MCF 10A (cell line): ENCODE measurements at regions not wholly inside any gene's neighbourhood (a gene's known extent, or its start where the extent isn't known, plus 50 kb on each side); places are given as distances from the start of the nearest gene placed in this dataset.

ENCODE experiments used
- BruUV-seq: library from RNA; stranded (reverse); fragments of 400-500 nt; replicated peaks from 2 replicates; lab custom pipeline; 2021; lab: Mats Ljungman, UMichigan
- CTCF ChIA-PET: fragments of 300-600 bp; sonication (Branson Sonifier 250); formaldehyde crosslinking; extraction: SDS; loops from one replicate; lab custom pipeline; 2021; ENCODE audit warnings: antibody characterized with exemption, inconsistent platforms; lab: Yijun Ruan, JAX
- POLR2A ChIA-PET: fragments of 300-600, 350-650 bp; sonication (Branson Sonifier 250); formaldehyde crosslinking; extraction: SDS; loops from one replicate; lab custom pipeline; 2020; ENCODE audit warnings: antibody characterized with exemption, inconsistent platforms; lab: Yijun Ruan, JAX
- DNase-seq: peaks from one replicate; pipeline ENCODE4 v3.0.0-alpha.2; 2018; ENCODE audit not compliant: unreplicated experiment
- H3K27ac Mint-ChIP-seq: one replicate; pipeline ENCODE4 v1.8.0; 2022; ENCODE audit warnings: mild to moderate bottlenecking, low read depth, mixed read lengths; ENCODE audit not compliant: unreplicated experiment
- H3K27me3 Mint-ChIP-seq: one replicate; pipeline ENCODE4 v1.8.0; 2022; ENCODE audit warnings: mixed read lengths; ENCODE audit not compliant: insufficient read depth, unreplicated experiment
- H3K36me3 Mint-ChIP-seq: one replicate; pipeline ENCODE4 v1.8.0; 2022; ENCODE audit warnings: mild to moderate bottlenecking, moderate library complexity, mixed read lengths; ENCODE audit not compliant: insufficient read depth, unreplicated experiment
- H3K4me1 Mint-ChIP-seq: one replicate; pipeline ENCODE4 v1.8.0; 2022; ENCODE audit warnings: mixed read lengths; ENCODE audit not compliant: insufficient read depth, unreplicated experiment
- H3K4me3 Mint-ChIP-seq: one replicate; pipeline ENCODE4 v1.8.0; 2022; ENCODE audit warnings: mild to moderate bottlenecking, moderate library complexity, mixed read lengths; ENCODE audit not compliant: unreplicated experiment
- H3K9me3 Mint-ChIP-seq: one replicate; pipeline ENCODE4 v1.8.0; 2022; ENCODE audit warnings: mixed read lengths; ENCODE audit not compliant: unreplicated experiment
- intact Hi-C: fragments of 100-400 bp; cut with micrococcal nuclease; formaldehyde crosslinking; loops from 2 replicates; pipeline ENCODE4 v1.14.1; 2022
- TF ChIP-seq, protein P1 (sequence below): fragments of 200-600 bp; IDR thresholded peaks from one replicate; pipeline ENCODE4 v1.8.0; 2022; ENCODE audit warnings: antibody characterized with exemption, mild to moderate bottlenecking; ENCODE audit not compliant: unreplicated experiment

DNA sequence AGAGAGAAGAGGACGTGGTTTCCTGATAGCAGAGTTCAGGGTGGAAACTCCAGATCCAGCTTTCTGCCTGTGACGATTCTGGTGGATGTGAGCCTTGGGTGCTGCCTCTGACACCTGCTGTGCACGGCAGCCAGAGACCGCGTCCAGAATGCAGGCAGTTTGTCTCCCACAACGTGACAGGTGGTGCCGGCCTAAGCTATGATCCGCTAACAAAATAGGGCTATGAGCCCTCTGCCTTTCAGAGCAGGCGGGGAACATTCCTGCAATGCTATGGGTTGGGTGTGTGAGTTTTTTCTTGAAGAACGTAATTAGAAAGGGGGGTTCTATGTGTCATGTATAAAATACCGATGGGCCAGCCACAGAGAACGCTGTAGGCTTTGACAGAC is 297.3 kb upstream of the PRKCQ start:
- ChIA-PET CTCF (interaction anchor here (0.7 kb wide), 1 partner anchor 156 kb away, joined by 3 read pairs; no protein-coding TSS in a partner anchor), POLR2A (interaction anchor here (0.6 to 0.9 kb wide), 2 partner anchors 8 to 932 kb away, joined by 3 read pairs; no protein-coding TSS in a partner anchor)
- H3K27me3 Mint-ChIP-seq, result no peaks in the 10 kb centered on the region
- TF ChIP-seq, protein P1, sequence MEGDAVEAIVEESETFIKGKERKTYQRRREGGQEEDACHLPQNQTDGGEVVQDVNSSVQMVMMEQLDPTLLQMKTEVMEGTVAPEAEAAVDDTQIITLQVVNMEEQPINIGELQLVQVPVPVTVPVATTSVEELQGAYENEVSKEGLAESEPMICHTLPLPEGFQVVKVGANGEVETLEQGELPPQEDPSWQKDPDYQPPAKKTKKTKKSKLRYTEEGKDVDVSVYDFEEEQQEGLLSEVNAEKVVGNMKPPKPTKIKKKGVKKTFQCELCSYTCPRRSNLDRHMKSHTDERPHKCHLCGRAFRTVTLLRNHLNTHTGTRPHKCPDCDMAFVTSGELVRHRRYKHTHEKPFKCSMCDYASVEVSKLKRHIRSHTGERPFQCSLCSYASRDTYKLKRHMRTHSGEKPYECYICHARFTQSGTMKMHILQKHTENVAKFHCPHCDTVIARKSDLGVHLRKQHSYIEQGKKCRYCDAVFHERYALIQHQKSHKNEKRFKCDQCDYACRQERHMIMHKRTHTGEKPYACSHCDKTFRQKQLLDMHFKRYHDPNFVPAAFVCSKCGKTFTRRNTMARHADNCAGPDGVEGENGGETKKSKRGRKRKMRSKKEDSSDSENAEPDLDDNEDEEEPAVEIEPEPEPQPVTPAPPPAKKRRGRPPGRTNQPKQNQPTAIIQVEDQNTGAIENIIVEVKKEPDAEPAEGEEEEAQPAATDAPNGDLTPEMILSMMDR, result no peak
- peaks cover 5% of the 10 kb centered on the region for H3K36me3 Mint-ChIP-seq
- no TSS peak for BruUV-seq
- no peak overlapping the region for H3K4me3 Mint-ChIP-seq
- intact Hi-C loops, result no loop called here
- H3K4me1 Mint-ChIP-seq, result no peaks in the 10 kb centered on the region
- no peak overlapping the region for H3K27ac Mint-ChIP-seq
- H3K9me3 Mint-ChIP-seq, result no peaks in the 10 kb centered on the region
- no peak for DNase-seq

DNA sequence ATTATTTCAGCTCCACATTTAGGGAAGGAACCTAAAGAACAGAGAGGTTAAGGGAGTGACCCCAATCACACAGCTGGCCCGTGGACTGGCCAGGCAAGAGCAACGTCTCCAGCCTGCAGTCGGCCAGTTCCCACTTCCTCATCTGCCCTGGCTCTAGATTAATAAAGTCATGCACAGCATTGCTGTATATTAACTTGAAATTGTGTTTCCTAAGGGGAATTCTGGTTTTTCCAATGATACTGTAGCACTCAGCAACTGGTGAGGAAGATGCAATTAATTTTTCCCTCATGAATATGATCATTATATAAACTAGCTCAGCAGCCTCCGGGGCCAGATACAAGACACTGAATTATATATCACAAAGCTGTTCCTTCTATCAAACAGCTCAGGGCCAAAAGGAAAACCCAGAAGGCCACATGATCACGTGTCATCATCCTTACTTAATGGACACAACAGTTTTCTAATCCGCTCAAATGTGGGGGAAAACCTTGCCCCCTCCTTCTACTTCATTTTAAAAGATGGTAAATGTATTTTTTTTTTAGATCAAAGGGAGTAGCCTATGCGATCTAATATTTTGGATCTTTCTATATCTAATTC is 295.3 kb upstream of the PRKCQ start:
- H3K9me3 Mint-ChIP-seq, result no peaks in the 10 kb centered on the region

DNA sequence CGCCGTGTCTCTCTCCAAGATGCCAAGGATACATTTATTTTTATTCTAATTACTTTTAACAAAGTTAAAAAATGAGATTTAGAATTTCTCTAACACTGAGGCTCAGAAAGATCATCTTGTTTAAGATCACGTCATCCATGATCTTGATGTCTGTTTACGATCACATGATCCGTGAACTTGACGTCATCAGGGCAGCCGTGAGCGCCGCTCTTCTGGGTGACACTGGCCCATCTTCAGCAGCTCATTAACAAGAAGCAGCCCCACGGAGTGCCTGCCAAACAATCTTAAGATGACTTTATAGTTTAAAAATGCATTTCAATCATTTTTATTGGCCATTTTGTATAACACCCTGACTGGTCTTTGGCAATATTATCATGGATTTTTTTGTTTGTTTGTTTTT is 291.1 kb upstream of the PRKCQ start:
- no peak overlapping the region for H3K4me3 Mint-ChIP-seq
- H3K4me1 Mint-ChIP-seq, result no peaks in the 10 kb centered on the region
- no peak for DNase-seq
- TF ChIP-seq, protein P1, result no peak
- H3K9me3 Mint-ChIP-seq, result no peaks in the 10 kb centered on the region
- no TSS peak for BruUV-seq
- no peaks in the 10 kb centered on the region for H3K36me3 Mint-ChIP-seq
- ChIA-PET POLR2A (interaction anchor here (0.6 to 1.1 kb wide), 2 partner anchors 20 to 25 kb away, joined by 3 read pairs; no protein-coding TSS in a partner anchor), CTCF (no interaction called here)
- no peaks in the 10 kb centered on the region for H3K27me3 Mint-ChIP-seq
- no peak overlapping the region for H3K27ac Mint-ChIP-seq
- intact Hi-C loops, result no loop called here

More for the DNA sequence above, 295.3 kb upstream of the PRKCQ start:
- H3K36me3 Mint-ChIP-seq, result peaks cover 5% of the 10 kb centered on the region
- H3K27me3 Mint-ChIP-seq, result no peaks in the 10 kb centered on the region
- DNase-seq, result no peak
- intact Hi-C loops, result no loop called here
- POLR2A ChIA-PET, result interaction anchor here (0.7 to 0.8 kb wide), 3 partner anchors 8 to 94 kb away, joined by 3 to 5 read pairs (median 3); no protein-coding TSS in a partner anchor
- no peak overlapping the region for H3K4me3 Mint-ChIP-seq
- TF ChIP-seq, protein P1, result no peak
- H3K27ac Mint-ChIP-seq, result no peak overlapping the region
- CTCF ChIA-PET, result no interaction called here
- BruUV-seq, result no TSS peak
- H3K4me1 Mint-ChIP-seq, result no peaks in the 10 kb centered on the region

DNA sequence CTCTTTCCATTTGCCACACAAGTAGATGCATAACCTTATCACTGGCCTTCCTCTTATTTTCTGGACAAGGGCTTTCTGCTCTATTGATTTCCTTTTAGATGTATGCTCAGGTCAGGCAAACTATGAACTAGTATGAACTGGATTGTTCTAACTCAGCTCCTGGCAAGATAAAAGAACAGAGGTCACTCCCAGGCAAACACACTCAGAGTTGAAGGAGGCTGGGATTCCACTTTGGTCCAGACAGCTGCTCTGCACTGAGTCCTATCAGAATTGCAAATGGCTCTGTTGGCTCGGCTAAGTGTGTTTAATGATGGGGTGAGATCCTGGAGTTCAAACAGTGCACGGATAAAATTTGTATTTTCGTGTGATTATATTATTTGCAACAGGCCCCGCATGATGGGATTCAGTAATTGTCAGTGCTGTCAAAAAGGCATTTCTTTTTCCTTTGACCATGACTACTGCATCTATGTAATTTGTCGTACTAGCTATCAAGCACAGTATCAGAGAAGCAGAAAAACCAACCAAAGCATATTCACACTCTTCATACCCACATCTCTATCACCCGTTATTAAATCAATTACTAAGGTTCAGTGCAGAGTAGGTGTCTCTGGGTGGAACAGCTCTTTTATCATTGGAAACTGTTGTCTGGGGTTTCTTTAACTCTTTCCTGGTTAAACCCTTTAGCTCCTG is 288.1 kb upstream of the PRKCQ start:
- H3K36me3 Mint-ChIP-seq, result no peaks in the 10 kb centered on the region
- ChIA-PET POLR2A (interaction anchor here (0.6 to 1.5 kb wide), 3 partner anchors 9 to 530 kb away, joined by 3 to 4 read pairs (median 3); no protein-coding TSS in a partner anchor), CTCF (no interaction called here)
- no peak for DNase-seq
- no peaks in the 10 kb centered on the region for H3K27me3 Mint-ChIP-seq
- no peaks in the 10 kb centered on the region for H3K4me1 Mint-ChIP-seq
- H3K9me3 Mint-ChIP-seq, result no peaks in the 10 kb centered on the region
- no peak overlapping the region for H3K27ac Mint-ChIP-seq
- intact Hi-C loops, result no loop called here
- TF ChIP-seq, protein P1, result no peak
- no peak overlapping the region for H3K4me3 Mint-ChIP-seq
- no TSS peak for BruUV-seq
